GM12878 (cell line): ENCODE measurements at regions not wholly inside any gene's neighbourhood (a gene's known extent, or its start where the extent isn't known, plus 50 kb on each side); places are given as distances from the start of the nearest gene placed in this dataset.

Experiments used
- ATAC-seq: fragments of 200-7000 bp; cut with Tn5 transposase; 3 replicates; pipeline ENCODE4 v1.9.1; 2020; ENCODE audit warnings: mild to moderate bottlenecking, moderate library complexity
- BruUV-seq: library from RNA; stranded (reverse); fragments of 400-500 nt; replicated peaks from 2 replicates; lab custom pipeline; 2021; lab: Mats Ljungman, UMichigan
- CTCF ChIA-PET: fragments of 300-600 bp; sonication (Branson Sonifier 250); formaldehyde crosslinking; extraction: SDS; loops from one replicate; lab custom pipeline; 2021; ENCODE audit warnings: inconsistent platforms; lab: Yijun Ruan, JAX
- POLR2A ChIA-PET: fragments of 350-600 bp; formaldehyde crosslinking; extraction: SDS; loops from one replicate; lab custom pipeline; 2021; ENCODE audit warnings: inconsistent platforms; lab: Charles Lee
- RAD21 ChIA-PET: fragments of 300-600 bp; sonication (Branson Sonifier 250); formaldehyde crosslinking; loops from one replicate; lab custom pipeline; 2023; ENCODE audit warnings: antibody characterized with exemption; ENCODE audit not compliant: unreplicated experiment; lab: Charles Lee
- SMC1A ChIA-PET: fragments of 300-600 bp; sonication (Branson Sonifier 250); formaldehyde crosslinking; loops from one replicate; lab custom pipeline; 2023; ENCODE audit not compliant: unreplicated experiment, uncharacterized antibody; lab: Charles Lee
- DNase-seq: peaks from one replicate; pipeline ENCODE4 v3.0.0-alpha.2; 2011; ENCODE audit warnings: low read depth, low spot score
- FAIRE-seq: peaks from 3 replicates; lab custom pipeline; 2011; peaks lifted over from hg19 to GRCh38; lab: Jason Lieb, UNC
- H2AFZ ChIP-seq: 2 replicates; pipeline ENCODE4 v1.6.0; 2011; ENCODE audit warnings: low read depth, low read length, control low read depth; ENCODE audit not compliant: control insufficient read depth
- H3K27ac ChIP-seq: 2 replicates; pipeline ENCODE4 v1.5.1; 2011; ENCODE audit warnings: control low read depth; ENCODE audit not compliant: control insufficient read depth, insufficient read depth
- H3K27me3 ChIP-seq, 2 experiments: replicated peaks in 1 of 2; 2 replicates each; pipeline versions ENCODE4 v1.6.0 to v1.6.1; 2011; ENCODE audit warnings: low read length in 1 of 2; ENCODE audit not compliant: control insufficient read depth in 2 of 2, insufficient read depth in 2 of 2
- H3K36me3 ChIP-seq, 2 experiments: 2 replicates each; pipeline ENCODE4 v1.5.1; 2011; ENCODE audit warnings: low read length in 1 of 2; ENCODE audit not compliant: control insufficient read depth in 2 of 2, insufficient read depth in 2 of 2
- H3K4me1 ChIP-seq: 2 replicates; pipeline ENCODE4 v1.6.1; 2011; ENCODE audit warnings: mild to moderate bottlenecking, low read length, moderate library complexity, mixed read lengths; ENCODE audit not compliant: control insufficient read depth, insufficient read depth
- H3K4me2 ChIP-seq: 2 replicates; pipeline ENCODE4 v1.6.0; 2011; ENCODE audit warnings: control low read depth; ENCODE audit not compliant: control insufficient read depth, insufficient read depth
- H3K4me3 ChIP-seq: fragments of 200-600 bp; sonication (generic); 2 replicates; pipeline ENCODE4 v1.5.1; 2016
- H3K79me2 ChIP-seq: 2 replicates; pipeline ENCODE4 v1.6.0; 2011; ENCODE audit warnings: low read length; ENCODE audit not compliant: control insufficient read depth, insufficient read depth
- H3K9ac ChIP-seq: 2 replicates; pipeline ENCODE4 v1.8.0; 2011; ENCODE audit warnings: low read length, control low read depth, mixed read lengths; ENCODE audit not compliant: control insufficient read depth, insufficient read depth
- H3K9me3 ChIP-seq: replicated peaks from 3 replicates; pipeline ENCODE4 v1.5.1; 2011; ENCODE audit warnings: mild to moderate bottlenecking, low read length; ENCODE audit not compliant: control insufficient read depth, insufficient read depth
- H4K20me1 ChIP-seq: 2 replicates; pipeline ENCODE4 v1.6.0; 2011; ENCODE audit not compliant: control insufficient read depth, insufficient read depth
- CBFB ChIP-seq: IDR thresholded peaks from 2 replicates; pipeline ENCODE4 v1.6.1; 2016; ENCODE audit warnings: antibody characterized with exemption, low read depth
- CEBPB ChIP-seq, 2 experiments: fragments of 150-350 bp in 1 of 2; IDR thresholded peaks; 2 replicates each; pipeline ENCODE4 v1.6.1; 2012 to 2014; ENCODE audit warnings: low read depth in 2 of 2, low read length in 2 of 2, borderline replicate concordance in 1 of 2, inconsistent platforms in 1 of 2
- DPF2 ChIP-seq: fragments of 450-650 bp; IDR thresholded peaks from 2 replicates; pipeline ENCODE4 v1.6.1; 2017; ENCODE audit warnings: mild to moderate bottlenecking
- HDAC2 ChIP-seq: fragments of 200-600 bp; sonication (generic); IDR thresholded peaks from 2 replicates; pipeline ENCODE4 v1.6.1; 2017
- HDAC6 ChIP-seq: fragments of 200-600 bp; sonication (generic); IDR thresholded peaks from one replicate; pipeline ENCODE4 v1.8.0; 2017; ENCODE audit warnings: antibody characterized with exemption; ENCODE audit not compliant: unreplicated experiment
- POU2F2 ChIP-seq: IDR thresholded peaks from 3 replicates; pipeline ENCODE4 v1.6.1; 2011; ENCODE audit warnings: low read depth, mild to moderate bottlenecking, low read length, borderline replicate concordance
- SIN3A ChIP-seq: IDR thresholded peaks from 2 replicates; pipeline ENCODE4 v1.6.1; 2012; ENCODE audit warnings: low read depth, low read length, improper control_type of control experiment
- SP1 ChIP-seq: IDR thresholded peaks from one replicate; pipeline ENCODE4 v1.6.1; 2011; ENCODE audit warnings: low read depth, low read length
- ZNF622 ChIP-seq: fragments of 450-650 bp; IDR thresholded peaks from 2 replicates; pipeline ENCODE4 v1.6.1; 2017; ENCODE audit warnings: mild to moderate bottlenecking, inconsistent platforms
- WGBS: methylation state at CpG from one replicate; pipeline ENCODE4 v1.1.6; 2016; ENCODE audit warnings: low lambda C conversion rate; ENCODE audit not compliant: insufficient replicate concordance, insufficient coverage; ENCODE audit errors: missing lambda C conversion rate; 5-methylcytosine and 5-hydroxymethylcytosine counted together
- in situ Hi-C: fragments of 300-500 bp; cut with MboI; formaldehyde crosslinking; loops from 9 replicates; pipeline ENCODE4 v1.14.3; 2018; ENCODE audit warnings: mixed read lengths
- intact Hi-C: fragments of 100-400 bp; cut with micrococcal nuclease; formaldehyde crosslinking; loops from one replicate; pipeline ENCODE4 v1.14.2; 2022; ENCODE audit not compliant: unreplicated experiment

DNA sequence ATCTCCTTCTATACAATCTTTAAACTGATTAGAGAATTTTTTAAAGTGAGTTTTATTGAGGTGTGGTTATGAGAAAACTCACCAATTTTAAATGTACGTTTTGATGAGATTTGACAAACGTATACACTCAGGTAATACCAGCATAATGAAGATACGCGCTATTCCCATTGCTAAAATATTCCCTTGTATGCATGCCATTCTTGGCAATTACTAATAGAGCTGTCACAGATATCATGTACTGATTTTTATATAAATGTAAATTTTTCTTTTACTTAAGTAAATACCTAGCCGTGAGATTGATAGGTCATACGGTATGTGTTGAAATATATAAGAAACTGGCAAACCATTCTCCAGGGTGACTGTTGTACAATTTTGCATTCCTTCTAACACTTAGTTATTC lies 384.7 kb downstream of the PTH2R start:
- DNase-seq (no peak), ATAC-seq (no peak), FAIRE-seq (no peak)
- RAD21 ChIA-PET: no interaction called here
- POLR2A ChIA-PET: no interaction called here
- no peaks in the 10 kb centered on the region for H3K27me3 ChIP-seq
- H3K4me3 ChIP-seq: no peak overlapping the region
- H3K27ac ChIP-seq: no peak overlapping the region
- intact Hi-C loops (no loop called here), in situ Hi-C loops (no loop called here)
- H3K36me3 ChIP-seq: no peaks in the 10 kb centered on the region
- no peak overlapping the region for H3K4me2 ChIP-seq
- TF ChIP-seq HDAC6 (no peak), DPF2 (no peak), CBFB (no peak), ZNF622 (no peak), HDAC2 (no peak), SP1 (no peak)
- SMC1A ChIA-PET: no interaction called here
- no peaks in the 10 kb centered on the region for H3K4me1 ChIP-seq
- H3K9ac ChIP-seq: no peak overlapping the region
- no peak overlapping the region for H2AFZ ChIP-seq
- H4K20me1 ChIP-seq: no peaks in the 10 kb centered on the region
- WGBS: 45% methylated on average over 6 of the region's 6 CpGs
- no TSS peak for BruUV-seq
- no peaks in the 10 kb centered on the region for H3K9me3 ChIP-seq
- CTCF ChIA-PET: no interaction called here
- no peaks in the 10 kb centered on the region for H3K79me2 ChIP-seq

GRCh38 chr2:208792766-208793165 lies 386.2 kb downstream of the PTH2R start:
- no peak overlapping the region for H3K27ac ChIP-seq
- CTCF ChIA-PET: no interaction called here
- no peaks in the 10 kb centered on the region for H4K20me1 ChIP-seq
- WGBS: 46% methylated on average over 8 of the region's 8 CpGs
- RAD21 ChIA-PET: no interaction called here
- FAIRE-seq (no peak), DNase-seq (no peak), ATAC-seq (no peak)
- no peak overlapping the region for H3K9ac ChIP-seq
- no peak overlapping the region for H3K4me2 ChIP-seq
- H3K36me3 ChIP-seq: no peaks in the 10 kb centered on the region
- intact Hi-C loops: no loop called here
- H3K9me3 ChIP-seq: no peaks in the 10 kb centered on the region
- in situ Hi-C loops: no loop called here
- H3K27me3 ChIP-seq: no peaks in the 10 kb centered on the region
- H3K4me3 ChIP-seq: no peak overlapping the region
- H3K79me2 ChIP-seq: no peaks in the 10 kb centered on the region
- TF ChIP-seq POU2F2: no peak
- TF ChIP-seq CEBPB (IDR thresholded peaks at IDR 0.05; ENCODE audit: borderline replicate concordance in 1 of 2, low read depth in 2 of 2, low read length in 2 of 2): no peak
- TF ChIP-seq SIN3A: no peak
- H2AFZ ChIP-seq: no peak overlapping the region
- SMC1A ChIA-PET: no interaction called here
- BruUV-seq: no TSS peak
- POLR2A ChIA-PET: no interaction called here
- H3K4me1 ChIP-seq: no peaks in the 10 kb centered on the region
